ENCODE measurements at regions not wholly inside any gene's neighbourhood (a gene's known extent, or its start where the extent isn't known, plus 50 kb on each side); places are given as distances from the start of the nearest gene placed in this dataset.

- no peak for TF ChIP-seq POLR2A (IDR thresholded peaks at IDR 0.05)
- TF ChIP-seq CTCF (IDR thresholded peaks at IDR 0.05): no peak
- no peak for TF ChIP-seq EP300 (IDR thresholded peaks at IDR 0.05)
- TF ChIP-seq POLR2AphosphoS5 (IDR thresholded peaks at IDR 0.05): no peak
Measured at GRCh38 chr21:24590261-24590660, 1017.0 kb downstream of the MRPL39 start.
